GM13976 (cell line): ENCODE measurements at regions not wholly inside any gene's neighbourhood (a gene's known extent, or its start where the extent isn't known, plus 50 kb on each side); places are given as distances from the start of the nearest gene placed in this dataset.

Experiments
- DNase-seq: peaks from one replicate; pipeline ENCODE4 v3.0.0; 2012; ENCODE audit warnings: low spot score
- in situ Hi-C: fragments of 300-500 bp; cut with MboI; formaldehyde crosslinking; loops from one replicate; pipeline ENCODE4 v1.12.0; 2022; ENCODE audit warnings: low sequenced_read_pairs, mixed read lengths, inconsistent platforms; ENCODE audit not compliant: unreplicated experiment
- TF ChIP-seq, protein P1 (sequence below): IDR thresholded peaks from 2 replicates; pipeline ENCODE4 v1.5.1; 2012; ENCODE audit warnings: borderline replicate concordance, mild to moderate bottlenecking; ENCODE audit not compliant: insufficient read depth; ENCODE audit errors: extremely low read depth, missing control alignments, control extremely low read depth

GRCh38 chr14:38505973-38506249, 250.0 kb upstream of the CLEC14A start:
- TF ChIP-seq, protein P1, sequence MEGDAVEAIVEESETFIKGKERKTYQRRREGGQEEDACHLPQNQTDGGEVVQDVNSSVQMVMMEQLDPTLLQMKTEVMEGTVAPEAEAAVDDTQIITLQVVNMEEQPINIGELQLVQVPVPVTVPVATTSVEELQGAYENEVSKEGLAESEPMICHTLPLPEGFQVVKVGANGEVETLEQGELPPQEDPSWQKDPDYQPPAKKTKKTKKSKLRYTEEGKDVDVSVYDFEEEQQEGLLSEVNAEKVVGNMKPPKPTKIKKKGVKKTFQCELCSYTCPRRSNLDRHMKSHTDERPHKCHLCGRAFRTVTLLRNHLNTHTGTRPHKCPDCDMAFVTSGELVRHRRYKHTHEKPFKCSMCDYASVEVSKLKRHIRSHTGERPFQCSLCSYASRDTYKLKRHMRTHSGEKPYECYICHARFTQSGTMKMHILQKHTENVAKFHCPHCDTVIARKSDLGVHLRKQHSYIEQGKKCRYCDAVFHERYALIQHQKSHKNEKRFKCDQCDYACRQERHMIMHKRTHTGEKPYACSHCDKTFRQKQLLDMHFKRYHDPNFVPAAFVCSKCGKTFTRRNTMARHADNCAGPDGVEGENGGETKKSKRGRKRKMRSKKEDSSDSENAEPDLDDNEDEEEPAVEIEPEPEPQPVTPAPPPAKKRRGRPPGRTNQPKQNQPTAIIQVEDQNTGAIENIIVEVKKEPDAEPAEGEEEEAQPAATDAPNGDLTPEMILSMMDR: no peak
- in situ Hi-C loops: no loop called here

GRCh38 chr14:38505221-38505972, 249.5 kb upstream of the CLEC14A start:
- no peak for DNase-seq
- in situ Hi-C loops: no loop called here
- TF ChIP-seq, protein P1: no peak

More at GRCh38 chr14:38505973-38506249, 250.0 kb upstream of the CLEC14A start:
- no peak for DNase-seq

GRCh38 chr14:38504175-38504574, 248.3 kb upstream of the CLEC14A start:
- in situ Hi-C loops: no loop called here
- DNase-seq: no peak
- TF ChIP-seq, protein P1: no peak

DNA sequence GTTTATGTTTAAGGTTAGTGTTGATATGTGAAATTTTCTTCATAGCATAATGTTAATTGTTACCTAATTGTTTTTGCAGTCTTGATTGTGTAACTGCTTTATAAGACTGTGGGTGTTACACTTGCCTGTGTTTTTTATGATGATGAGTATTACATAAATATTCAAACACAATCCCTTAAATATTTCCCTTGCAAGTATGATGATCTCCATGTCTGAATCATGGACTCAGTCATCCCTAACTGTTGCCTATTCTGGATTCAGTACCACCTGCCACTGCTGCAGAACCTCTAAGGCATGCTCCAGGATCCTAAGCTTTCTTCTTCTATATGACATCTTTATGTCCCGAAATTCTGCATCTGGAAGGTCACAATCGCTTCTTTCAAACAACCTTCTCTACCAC, 246.3 kb upstream of the CLEC14A start:
- TF ChIP-seq, protein P1: no peak
- no peak for DNase-seq
- in situ Hi-C loops: no loop called here

- TF ChIP-seq, protein P1: no peak
- in situ Hi-C loops: no loop called here
- no peak for DNase-seq
Measured at GRCh38 chr14:38500125-38500524, 244.2 kb upstream of the CLEC14A start.

DNA sequence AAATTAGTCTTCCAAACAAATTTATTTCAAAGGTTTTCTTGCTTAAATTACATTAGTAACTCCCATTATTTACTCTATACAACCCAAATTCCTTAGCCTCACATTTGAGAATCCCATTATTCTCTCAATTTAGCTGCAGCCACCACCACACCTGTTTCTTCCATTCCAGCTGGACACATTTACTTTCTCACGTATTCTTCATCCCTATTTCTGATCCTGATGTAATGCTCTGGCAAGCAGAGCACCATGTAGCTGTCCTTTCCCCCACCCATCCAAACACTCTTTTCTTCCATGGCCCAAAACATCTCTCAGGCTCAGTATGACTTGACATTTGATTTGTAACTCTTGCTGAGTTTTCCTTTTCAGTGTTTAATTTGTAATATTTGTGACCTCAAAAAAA, 240.2 kb upstream of the CLEC14A start:
- TF ChIP-seq, protein P1: no peak
- in situ Hi-C loops: no loop called here
- no peak for DNase-seq
